RCC 7860 (cell line): ENCODE measurements at regions not wholly inside any gene's neighbourhood (a gene's known extent, or its start where the extent isn't known, plus 50 kb on each side); places are given as distances from the start of the nearest gene placed in this dataset.
"Not testable (repeated sequence)": the region's sequence is repeated elsewhere in the genome, so short reads cannot be mapped to it uniquely, and the experiment has no call there.

Source experiments
- DNase-seq: peaks from one replicate; pipeline ENCODE4 v3.0.0-alpha.2; 2015; ENCODE audit warnings: low spot score
- FAIRE-seq: peaks from 2 replicates; lab custom pipeline; 2012; peaks lifted over from hg19 to GRCh38; lab: Jason Lieb, UNC

GRCh38 chr17:54177606-54178308 lies 355.0 kb downstream of the KIF2B start:
- FAIRE-seq, result no peak
- no peak for DNase-seq

DNA sequence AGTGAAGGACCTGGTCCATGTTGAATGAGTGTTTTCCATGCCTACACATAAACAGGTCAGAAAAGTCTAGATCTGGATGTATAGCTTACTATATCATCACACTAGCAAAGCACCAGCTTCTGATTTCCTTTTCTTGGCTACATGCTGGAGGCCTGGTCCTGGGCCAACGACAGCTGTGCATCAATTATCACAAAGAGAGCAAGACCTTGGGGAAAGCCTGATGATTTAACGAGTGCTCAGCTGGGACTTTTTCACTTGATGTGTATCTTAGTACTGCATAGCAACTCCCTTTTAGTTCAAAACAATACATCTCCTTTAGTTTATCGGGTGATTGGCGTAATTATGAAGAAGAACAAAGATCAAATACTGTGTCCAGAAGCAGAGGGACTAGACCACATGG lies 358.2 kb downstream of the KIF2B start:
- no peak for DNase-seq

GRCh38 chr17:54191261-54191660 lies 368.5 kb downstream of the KIF2B start:
- DNase-seq (no peak), FAIRE-seq (no peak)

More for the DNA sequence above, 358.2 kb downstream of the KIF2B start:
- no peak for FAIRE-seq

GRCh38 chr17:54194268-54194667 lies 371.5 kb downstream of the KIF2B start:
- FAIRE-seq, result no peak
- no peak for DNase-seq

DNA sequence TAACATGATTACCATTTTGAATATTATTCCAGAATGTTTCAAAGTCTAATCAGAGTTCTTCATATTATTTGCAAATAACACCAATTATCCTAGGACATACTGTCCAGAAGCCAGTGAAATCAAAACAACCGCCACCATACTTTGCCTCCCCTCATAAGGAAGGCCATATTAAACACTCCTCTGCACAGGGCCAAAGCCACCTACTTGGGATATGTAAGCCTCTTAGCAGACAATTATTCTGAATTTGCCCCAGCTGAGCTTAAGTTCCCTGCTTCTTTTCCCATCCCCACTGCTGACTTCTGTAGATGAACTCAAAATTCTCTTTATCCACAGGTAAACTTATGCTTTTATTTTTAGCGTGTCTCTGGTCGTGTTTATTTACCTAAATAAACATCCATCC lies 374.0 kb downstream of the KIF2B start:
- FAIRE-seq (no peak), DNase-seq (no peak)

DNA sequence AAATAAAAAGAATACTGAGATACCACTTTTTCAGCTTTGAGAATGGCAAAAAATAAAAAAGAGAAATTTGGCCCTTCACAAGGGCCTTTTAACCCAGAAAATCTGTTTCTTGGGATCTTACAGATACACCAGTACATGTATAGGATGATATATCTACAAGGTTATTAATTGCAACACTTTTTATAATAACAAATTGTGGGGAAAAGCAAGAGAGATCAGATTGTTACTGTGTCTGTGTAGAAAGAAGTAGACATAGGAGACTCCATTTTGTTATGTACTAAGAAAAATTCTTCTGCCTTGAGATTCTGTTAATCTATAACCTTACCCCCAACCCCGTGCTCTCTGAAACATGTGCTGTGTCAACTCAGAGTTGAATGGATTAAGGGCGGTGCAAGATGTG lies 378.7 kb downstream of the KIF2B start:
- not testable (repeated sequence) for FAIRE-seq, DNase-seq

DNA sequence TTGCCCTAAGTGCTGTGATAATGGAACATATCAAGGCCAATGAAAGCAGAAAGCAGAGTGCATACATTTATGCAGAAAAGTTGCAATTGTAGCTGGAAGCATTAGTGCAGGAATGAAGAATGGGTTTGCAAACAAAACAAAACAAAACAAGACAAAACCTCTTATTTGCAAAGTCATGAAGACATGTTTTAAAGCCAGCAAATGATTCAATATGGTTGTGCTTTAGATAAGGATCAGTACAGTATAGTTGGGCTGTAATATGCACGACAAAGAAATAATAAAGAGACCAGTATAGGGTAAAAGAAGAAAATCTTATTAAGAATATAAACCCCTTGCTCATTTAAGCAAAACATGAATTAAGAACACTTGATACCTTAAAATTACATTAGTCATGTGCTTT lies 398.1 kb downstream of the KIF2B start:
- FAIRE-seq (no peak), DNase-seq (no peak)

- FAIRE-seq (no peak), DNase-seq (no peak)
Observed at GRCh38 chr17:54221499-54221898, 398.8 kb downstream of the KIF2B start.

DNA sequence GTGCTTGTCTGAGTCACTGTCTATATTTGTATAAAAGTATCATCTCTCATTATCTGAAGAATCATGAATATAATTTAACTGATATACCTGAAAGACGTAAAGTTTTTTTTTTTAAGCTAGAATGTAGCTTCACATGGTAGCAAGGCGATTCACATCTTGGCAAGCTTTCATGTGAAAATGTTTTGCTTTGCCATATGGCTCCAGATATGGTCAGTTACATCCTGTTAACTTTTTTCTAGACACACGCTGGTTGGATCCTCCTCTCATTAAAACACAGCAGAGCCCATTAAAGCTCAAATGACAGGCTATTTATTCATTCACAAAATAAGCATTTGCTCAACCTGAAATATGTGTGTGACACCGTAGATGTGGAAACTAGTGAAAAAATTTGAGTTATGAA lies 412.8 kb downstream of the KIF2B start:
- DNase-seq (no peak), FAIRE-seq (no peak)

GRCh38 chr17:54237911-54238515 lies 415.3 kb downstream of the KIF2B start:
- FAIRE-seq (no peak), DNase-seq (no peak)

DNA sequence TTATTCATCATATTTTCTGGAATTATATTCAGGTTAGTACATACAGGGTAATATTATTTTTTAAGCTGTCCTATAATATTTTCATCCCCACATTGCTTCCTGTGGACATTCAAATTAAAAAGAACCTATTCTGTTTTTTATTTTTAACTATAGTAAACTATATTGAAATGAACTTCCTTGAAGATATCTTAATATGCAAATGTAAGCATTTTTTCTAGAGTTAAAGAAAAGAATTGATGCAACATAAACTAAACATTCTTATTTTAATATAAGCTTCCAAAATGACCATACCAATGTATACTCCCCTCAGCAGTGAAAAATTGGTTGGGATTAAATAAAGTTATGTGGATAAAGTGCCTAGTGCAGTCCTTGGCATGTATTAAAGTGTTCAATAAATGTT lies 416.6 kb downstream of the KIF2B start:
- FAIRE-seq, result no peak
- no peak for DNase-seq

DNA sequence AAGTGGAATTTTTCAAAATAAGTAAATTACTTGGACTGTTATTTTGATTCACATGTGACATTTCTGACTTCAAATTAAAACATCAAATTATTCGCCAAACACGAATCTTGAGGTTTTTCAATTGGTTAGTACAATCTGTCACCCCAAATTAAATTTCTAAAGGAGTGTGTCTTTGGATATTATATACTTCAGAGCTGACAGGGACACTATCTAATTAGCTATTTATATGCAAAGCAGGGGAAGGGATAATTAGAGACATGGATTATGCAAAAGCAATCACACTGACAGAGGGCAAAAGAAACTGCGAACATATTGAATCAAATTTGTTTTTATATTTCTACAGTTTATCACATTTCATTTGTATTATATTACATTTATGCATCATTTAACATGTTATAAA lies 433.0 kb downstream of the KIF2B start:
- DNase-seq (no peak), FAIRE-seq (no peak)

- DNase-seq, result no peak
- no peak for FAIRE-seq
Observed at GRCh38 chr17:54256401-54256929, 433.7 kb downstream of the KIF2B start.

GRCh38 chr17:54257440-54257839 lies 434.7 kb downstream of the KIF2B start:
- no peak for FAIRE-seq
- no peak for DNase-seq

DNA sequence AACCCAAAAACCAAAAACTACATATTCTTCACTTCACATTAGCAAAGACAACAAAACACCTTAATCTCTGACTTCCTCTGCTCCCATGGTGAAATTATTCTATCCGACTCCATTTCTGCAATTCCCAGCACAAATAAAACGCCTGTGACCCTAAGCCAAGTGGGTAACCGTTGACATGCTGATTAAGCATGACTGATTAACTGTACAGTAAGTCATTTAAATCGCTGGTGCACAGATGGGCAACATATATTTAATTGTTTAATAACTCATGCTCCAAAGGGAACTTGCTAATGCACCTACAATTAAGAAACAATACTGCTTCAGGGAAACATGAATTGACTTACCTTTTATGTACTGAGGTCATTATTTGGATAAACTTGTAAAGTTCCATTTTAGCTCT lies 436.7 kb downstream of the KIF2B start:
- FAIRE-seq (no peak), DNase-seq (no peak)

GRCh38 chr17:54261465-54261864 lies 438.7 kb downstream of the KIF2B start:
- DNase-seq (no peak), FAIRE-seq (no peak)

- DNase-seq (no peak), FAIRE-seq (no peak)
Observed at GRCh38 chr17:54269881-54270280, 447.2 kb downstream of the KIF2B start.

- DNase-seq (no peak), FAIRE-seq (no peak)
Observed at GRCh38 chr17:54270499-54270898, 447.8 kb downstream of the KIF2B start.

DNA sequence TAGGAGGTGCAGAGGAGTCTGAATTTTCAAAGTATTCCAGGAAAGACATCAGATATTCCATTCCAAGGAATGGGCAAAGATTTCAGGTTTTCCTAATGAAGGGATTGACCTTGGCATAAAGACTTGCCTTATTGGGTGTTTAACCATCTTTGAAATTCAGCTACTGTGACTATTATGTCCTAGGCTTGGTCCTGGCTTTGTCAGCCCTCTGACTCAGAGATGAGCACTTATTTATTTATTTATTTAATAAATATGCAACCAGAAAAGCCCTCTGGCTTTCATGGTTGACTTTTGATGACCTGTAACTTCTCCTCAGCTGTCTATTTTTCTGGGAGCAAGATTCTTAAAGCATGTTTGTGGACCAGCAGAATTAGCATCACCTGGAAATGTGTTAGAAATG lies 455.1 kb downstream of the KIF2B start:
- no peak for FAIRE-seq
- no peak for DNase-seq

- DNase-seq (no peak), FAIRE-seq (no peak)
Observed at GRCh38 chr17:54280741-54281140, 458.0 kb downstream of the KIF2B start.

GRCh38 chr17:54282886-54283285 lies 460.2 kb downstream of the KIF2B start:
- no peak for DNase-seq
- no peak for FAIRE-seq

DNA sequence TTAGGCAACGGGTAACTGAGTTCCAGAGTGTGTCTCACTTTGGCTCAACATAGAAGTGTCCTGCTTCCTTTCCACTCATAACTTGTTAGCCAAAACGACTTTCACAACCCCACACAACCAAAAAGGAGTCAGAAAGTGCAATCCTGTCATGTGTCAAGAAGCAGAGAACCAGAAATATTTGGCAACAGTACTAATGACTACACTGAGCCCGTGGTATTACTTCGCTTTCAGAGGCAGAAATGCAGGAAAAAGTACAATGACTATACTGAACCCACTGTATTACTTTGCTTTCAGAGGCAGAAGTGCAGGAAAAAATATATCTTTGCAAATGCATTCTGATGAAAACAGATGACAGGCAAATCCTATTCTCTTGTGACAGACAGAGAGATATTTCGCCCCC lies 484.6 kb downstream of the KIF2B start:
- FAIRE-seq (no peak), DNase-seq (no peak)

GRCh38 chr17:54324813-54325212 lies 502.1 kb downstream of the KIF2B start:
- DNase-seq, result no peak
- FAIRE-seq, result no peak
